HEK293T (cell line): ENCODE measurements at regions not wholly inside any gene's neighbourhood (a gene's known extent, or its start where the extent isn't known, plus 50 kb on each side); places are given as distances from the start of the nearest gene placed in this dataset.

Experiments used
- ARNT ChIP-seq: fragments of 450-650 bp; IDR thresholded peaks from 2 replicates; pipeline ENCODE4 v1.6.1; 2017; ENCODE audit warnings: mild to moderate bottlenecking
- FOXM1 ChIP-seq: fragments of 450-650 bp; IDR thresholded peaks from 2 replicates; pipeline ENCODE4 v1.6.1; 2017; ENCODE audit warnings: mild to moderate bottlenecking, borderline replicate concordance
- HDGF ChIP-seq: fragments of 450-650 bp; IDR thresholded peaks from 2 replicates; pipeline ENCODE4 v1.6.1; 2017; ENCODE audit warnings: antibody characterized with exemption, borderline replicate concordance
- NFRKB ChIP-seq: fragments of 450-650 bp; IDR thresholded peaks from 2 replicates; pipeline ENCODE4 v1.6.1; 2016; ENCODE audit warnings: mild to moderate bottlenecking, moderate library complexity
- SP1 ChIP-seq: fragments of 450-650 bp; IDR thresholded peaks from 2 replicates; pipeline ENCODE4 v1.6.1; 2017
- SUZ12 ChIP-seq: fragments of 450-650 bp; IDR thresholded peaks from 2 replicates; pipeline ENCODE4 v1.6.1; 2016; ENCODE audit warnings: mild to moderate bottlenecking
- TARDBP ChIP-seq: fragments of 450-650 bp; IDR thresholded peaks from 2 replicates; pipeline ENCODE4 v1.6.1; 2016
- ZNF384 ChIP-seq: fragments of 450-650 bp; IDR thresholded peaks from 2 replicates; pipeline ENCODE4 v1.6.1; 2016
- TF ChIP-seq, protein P1 (sequence below): fragments of 450-650 bp; IDR thresholded peaks from 2 replicates; pipeline ENCODE4 v1.6.1; 2016

DNA sequence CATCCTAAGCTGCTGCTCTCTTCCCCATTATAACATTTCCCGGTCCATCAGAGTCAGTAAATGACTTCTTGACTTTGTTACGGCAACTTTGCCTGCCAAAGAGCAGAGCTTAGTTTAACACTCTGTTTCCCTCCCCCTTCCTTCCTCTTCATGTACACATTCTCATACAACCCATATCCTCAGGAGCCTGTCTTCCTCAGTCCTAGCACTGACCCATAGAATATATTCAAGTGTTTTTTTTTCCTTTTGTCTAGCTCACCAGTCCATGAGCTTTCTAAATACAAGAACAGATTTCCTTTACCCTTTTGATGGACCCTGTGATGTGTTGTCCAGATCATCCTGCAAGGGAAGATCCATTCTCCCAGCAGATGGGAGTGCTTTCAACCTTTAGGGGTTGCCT, 97.0 kb upstream of the MON1B start:
- TF ChIP-seq FOXM1 (no peak), SUZ12 (no peak), TARDBP (no peak), NFRKB (no peak), HDGF (no peak), ARNT (no peak), SP1 (no peak), ZNF384 (no peak)
- TF ChIP-seq, protein P1, sequence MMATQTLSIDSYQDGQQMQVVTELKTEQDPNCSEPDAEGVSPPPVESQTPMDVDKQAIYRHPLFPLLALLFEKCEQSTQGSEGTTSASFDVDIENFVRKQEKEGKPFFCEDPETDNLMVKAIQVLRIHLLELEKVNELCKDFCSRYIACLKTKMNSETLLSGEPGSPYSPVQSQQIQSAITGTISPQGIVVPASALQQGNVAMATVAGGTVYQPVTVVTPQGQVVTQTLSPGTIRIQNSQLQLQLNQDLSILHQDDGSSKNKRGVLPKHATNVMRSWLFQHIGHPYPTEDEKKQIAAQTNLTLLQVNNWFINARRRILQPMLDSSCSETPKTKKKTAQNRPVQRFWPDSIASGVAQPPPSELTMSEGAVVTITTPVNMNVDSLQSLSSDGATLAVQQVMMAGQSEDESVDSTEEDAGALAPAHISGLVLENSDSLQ, result no peak
